GM10248 (cell line): ENCODE measurements at regions not wholly inside any gene's neighbourhood (a gene's known extent, or its start where the extent isn't known, plus 50 kb on each side); places are given as distances from the start of the nearest gene placed in this dataset.

Experiments used
- CTCF ChIA-PET: fragments of 300-600 bp; sonication (Branson Sonifier 250); formaldehyde crosslinking; extraction: SDS; loops from one replicate; lab custom pipeline; 2021; ENCODE audit warnings: antibody characterized with exemption; lab: Yijun Ruan, JAX
- POLR2A ChIA-PET: fragments of 350-650 bp; sonication (Branson Sonifier 250); formaldehyde crosslinking; extraction: SDS; loops from one replicate; lab custom pipeline; 2020; ENCODE audit warnings: antibody characterized with exemption; lab: Yijun Ruan, JAX
- DNase-seq: peaks from one replicate; pipeline ENCODE4 v3.0.0; 2012; ENCODE audit errors: extremely low spot score
- CTCF ChIP-seq: IDR thresholded peaks from 2 replicates; pipeline ENCODE4 v1.5.1; 2012; ENCODE audit warnings: mild to moderate bottlenecking, low read depth; ENCODE audit errors: extremely low read depth, missing control alignments, control extremely low read depth

- no peak for TF ChIP-seq CTCF
- POLR2A ChIA-PET, result no interaction called here
- DNase-seq, result no peak
- CTCF ChIA-PET, result no interaction called here
Measured at GRCh38 chr2:236894791-236895190, 190.9 kb upstream of the COPS8 start.

GRCh38 chr2:236895497-236895896 lies 190.2 kb upstream of the COPS8 start:
- no peak for DNase-seq
- ChIA-PET CTCF (no interaction called here), POLR2A (no interaction called here)
- no peak for TF ChIP-seq CTCF

GRCh38 chr2:236896688-236897087 lies 189.0 kb upstream of the COPS8 start:
- CTCF ChIA-PET, result no interaction called here

DNA sequence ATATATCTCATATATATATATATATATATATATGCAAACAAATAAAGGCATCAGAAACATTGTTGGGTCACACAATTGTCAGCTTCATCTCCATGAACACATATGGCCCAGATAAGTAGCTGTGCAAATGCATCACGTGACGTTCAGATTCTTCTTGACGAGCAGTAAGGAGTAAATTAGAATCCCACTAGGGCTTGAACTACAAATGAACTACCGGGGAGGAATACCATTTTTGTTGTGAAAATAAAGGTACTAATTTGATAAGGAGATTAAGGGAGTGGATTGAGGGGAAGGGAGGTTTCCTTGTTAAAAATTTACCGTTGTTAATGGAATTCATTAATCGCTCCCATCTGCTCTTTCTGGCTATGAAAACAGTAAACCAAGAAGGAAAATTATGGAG lies 186.5 kb upstream of the COPS8 start:
- DNase-seq, result no peak
- ChIA-PET POLR2A (no interaction called here), CTCF (no interaction called here)
- TF ChIP-seq CTCF, result no peak

More at GRCh38 chr2:236896688-236897087, 189.0 kb upstream of the COPS8 start:
- no peak for DNase-seq
- POLR2A ChIA-PET, result no interaction called here
- no peak for TF ChIP-seq CTCF

DNA sequence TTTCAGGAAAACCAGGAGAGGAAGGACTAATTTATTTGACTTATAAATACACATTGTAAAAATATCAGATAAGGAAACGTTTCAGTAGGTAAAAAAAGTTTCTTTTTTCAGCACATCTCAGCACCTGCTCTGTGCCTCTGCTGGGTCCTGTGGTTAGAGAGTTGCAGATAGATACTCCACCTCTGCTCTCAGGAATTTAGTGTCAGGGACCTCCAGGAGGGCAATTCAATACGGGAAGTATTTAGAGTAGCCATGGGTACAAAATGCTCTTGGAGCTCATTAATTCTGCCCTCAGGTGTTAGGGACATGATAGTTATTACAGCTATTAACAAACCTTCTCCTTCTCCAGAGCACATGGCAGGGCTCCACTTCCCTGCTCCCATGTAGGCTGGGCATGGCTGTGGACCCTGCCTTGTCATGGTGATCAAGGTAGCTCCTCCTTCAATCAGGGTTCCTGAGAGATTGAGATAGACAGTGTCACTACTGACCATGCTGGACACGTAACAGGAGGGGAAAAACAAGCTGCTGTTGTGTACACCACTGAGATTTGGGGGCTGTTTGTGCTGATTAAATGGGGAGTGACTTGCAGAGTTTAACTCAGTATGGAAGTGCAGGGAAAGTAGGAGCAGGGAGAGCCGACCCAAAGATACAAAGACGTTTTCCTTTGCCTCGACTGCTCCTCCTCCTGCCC lies 185.6 kb upstream of the COPS8 start:
- ChIA-PET POLR2A (no interaction called here), CTCF (interaction anchor here (1.4 kb wide), 1 partner anchor 8 kb away, joined by 3 read pairs; no protein-coding TSS in a partner anchor)
- DNase-seq, result no peak
- no peak for TF ChIP-seq CTCF

GRCh38 chr2:236901956-236902355 lies 183.7 kb upstream of the COPS8 start:
- DNase-seq, result no peak
- ChIA-PET CTCF (interaction anchor here (1.4 kb wide), 1 partner anchor 10 kb away, joined by 3 read pairs; no protein-coding TSS in a partner anchor), POLR2A (no interaction called here)
- no peak for TF ChIP-seq CTCF
